NOMO-1 (cell line): ENCODE measurements at regions not wholly inside any gene's neighbourhood (a gene's known extent, or its start where the extent isn't known, plus 50 kb on each side); places are given as distances from the start of the nearest gene placed in this dataset.
A peak's percentile ranks its signal among the peaks of the same experiment; 100 is the strongest.

Experiments
- DNase-seq, 2 experiments: peaks; one replicate each; lab custom pipeline; 2025; ENCODE audit not compliant: unreplicated experiment in 2 of 2; lab: John Stamatoyannopoulos, UW

- peak; percentile 96 for DNase-seq
Observed at GRCh38 chr14:75333606-75334548, 55.2 kb downstream of the FOS start.

- DNase-seq = peak in 1 of 2 experiments; percentile 63
Observed at GRCh38 chr14:75334549-75335051, 56.0 kb downstream of the FOS start.

- DNase-seq = no peak
Observed at GRCh38 chr14:75335571-75335970, 56.9 kb downstream of the FOS start.

- DNase-seq = no peak
Observed at GRCh38 chr14:75338398-75338797, 59.8 kb downstream of the FOS start.

- DNase-seq = peak in 1 of 2 experiments; percentile 25
Observed at GRCh38 chr14:75339059-75339458, 60.4 kb downstream of the FOS start.

- DNase-seq = peak; percentile 50 to 57
Observed at GRCh38 chr14:75340921-75341320, 62.3 kb downstream of the FOS start.

GRCh38 chr14:75341620-75342019 lies 63.0 kb downstream of the FOS start:
- peak; percentile 73 to 92 for DNase-seq

GRCh38 chr14:75342762-75343599 lies 64.4 kb downstream of the FOS start:
- DNase-seq = peak; percentile 34 to 60

GRCh38 chr14:75343911-75344310 lies 65.3 kb downstream of the FOS start:
- no peak for DNase-seq

- DNase-seq = no peak
Observed at GRCh38 chr14:75344411-75344810, 65.8 kb downstream of the FOS start.

- DNase-seq = no peak
Observed at GRCh38 chr14:75350505-75351060, 72.0 kb downstream of the FOS start.

GRCh38 chr14:75359098-75359497 lies 68.7 kb upstream of the JDP2 start:
- peak in 1 of 2 experiments; percentile 3 for DNase-seq

- no peak for DNase-seq
Observed at GRCh38 chr14:75361041-75361440, 66.8 kb upstream of the JDP2 start.

GRCh38 chr14:75361751-75362433 lies 65.9 kb upstream of the JDP2 start:
- DNase-seq = no peak

- DNase-seq = no peak
Observed at GRCh38 chr14:75363130-75363529, 64.7 kb upstream of the JDP2 start.

- no peak for DNase-seq
Observed at GRCh38 chr14:75363570-75364227, 64.1 kb upstream of the JDP2 start.

GRCh38 chr14:75365116-75365515 lies 62.7 kb upstream of the JDP2 start:
- DNase-seq = no peak

- DNase-seq = no peak
Observed at GRCh38 chr14:75366963-75367362, 60.9 kb upstream of the JDP2 start.

GRCh38 chr14:75368333-75368732 lies 59.5 kb upstream of the JDP2 start:
- DNase-seq = no peak

- no peak for DNase-seq
Observed at GRCh38 chr14:75369506-75369905, 58.3 kb upstream of the JDP2 start.
